ENCODE measurements at regions not wholly inside any gene's neighbourhood (a gene's known extent, or its start where the extent isn't known, plus 50 kb on each side); places are given as distances from the start of the nearest gene placed in this dataset.

GRCh38 chr5:125190232-125191087, 444.0 kb upstream of the ZNF608 start:
- DNase-seq, result no peak

- DNase-seq, result no peak
These were observed 448.4 kb upstream of the ZNF608 start for GRCh38 chr5:125194883-125195282.

GRCh38 chr5:125196481-125197111, 450.2 kb upstream of the ZNF608 start:
- no peak for DNase-seq

DNA sequence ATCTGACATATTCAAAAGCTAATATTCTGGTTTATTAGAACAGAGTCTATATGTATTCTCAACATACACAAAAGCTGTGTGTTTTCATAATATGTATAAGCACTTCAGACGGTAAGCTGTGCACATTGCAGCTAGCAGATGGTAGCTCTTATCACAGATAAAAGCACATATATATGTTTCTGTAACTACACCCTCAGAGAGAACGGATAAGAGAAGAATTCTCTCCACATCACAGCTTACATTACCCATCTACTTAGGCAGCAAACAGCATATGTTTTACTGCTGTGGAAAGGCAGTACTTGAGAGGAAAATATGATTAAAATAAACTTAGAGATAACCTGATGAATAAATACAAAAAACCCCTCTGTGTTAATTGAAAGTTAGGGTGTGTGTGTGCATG, 450.9 kb upstream of the ZNF608 start:
- DNase-seq, result no peak

DNA sequence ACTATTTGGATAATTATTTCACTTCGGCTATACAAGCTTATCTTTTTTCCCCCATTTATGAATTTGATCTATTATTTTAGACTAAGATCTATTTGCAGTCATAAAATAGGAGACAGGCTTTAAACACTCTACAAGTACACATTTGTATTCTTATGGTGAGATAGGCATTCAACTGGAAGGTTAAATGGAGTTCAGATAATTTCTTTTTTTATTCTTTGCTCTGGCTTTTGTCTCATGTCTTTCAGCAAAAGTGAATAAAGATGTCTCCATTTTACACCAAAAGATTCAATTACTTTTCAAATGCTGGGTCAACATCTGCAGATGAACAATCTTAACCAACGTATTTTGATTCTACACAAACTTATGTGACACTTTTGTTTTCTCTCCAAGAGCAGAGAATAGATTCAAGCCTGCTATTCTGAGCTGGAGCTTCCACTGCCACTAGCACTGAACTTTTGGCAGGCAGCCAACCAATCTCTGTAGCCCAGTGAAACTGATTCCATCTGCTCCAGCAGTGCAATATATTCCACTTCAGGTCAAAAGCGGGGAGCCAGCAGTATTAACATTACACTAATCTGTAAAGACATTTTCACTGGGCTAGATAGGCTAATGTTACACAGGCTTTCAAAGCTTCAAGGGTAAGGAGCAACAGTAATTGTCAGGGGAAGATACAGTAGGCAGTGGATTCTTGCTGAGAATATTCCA, 452.0 kb upstream of the ZNF608 start:
- no peak for DNase-seq

DNA sequence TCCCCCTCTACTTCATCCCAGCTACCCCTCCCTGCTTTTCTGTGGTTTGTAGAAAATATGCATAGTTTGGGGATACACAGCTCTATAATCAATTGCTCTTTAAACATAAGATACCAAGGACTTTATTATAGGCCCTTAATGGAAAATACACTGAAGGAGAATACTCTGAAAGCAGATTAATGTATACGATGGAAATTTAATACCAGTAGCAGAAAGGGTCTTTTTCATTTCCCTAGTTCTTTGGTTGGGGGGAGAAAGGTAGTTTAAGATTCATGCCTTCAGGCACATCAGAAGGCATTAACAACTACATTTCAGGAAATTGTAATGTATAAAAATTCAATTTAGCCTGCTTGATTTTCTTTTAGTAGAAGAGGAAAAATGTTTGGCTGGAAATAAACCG, 452.9 kb upstream of the ZNF608 start:
- no peak for DNase-seq

- no peak for DNase-seq
These were observed 453.8 kb upstream of the ZNF608 start for GRCh38 chr5:125199968-125200865.

DNA sequence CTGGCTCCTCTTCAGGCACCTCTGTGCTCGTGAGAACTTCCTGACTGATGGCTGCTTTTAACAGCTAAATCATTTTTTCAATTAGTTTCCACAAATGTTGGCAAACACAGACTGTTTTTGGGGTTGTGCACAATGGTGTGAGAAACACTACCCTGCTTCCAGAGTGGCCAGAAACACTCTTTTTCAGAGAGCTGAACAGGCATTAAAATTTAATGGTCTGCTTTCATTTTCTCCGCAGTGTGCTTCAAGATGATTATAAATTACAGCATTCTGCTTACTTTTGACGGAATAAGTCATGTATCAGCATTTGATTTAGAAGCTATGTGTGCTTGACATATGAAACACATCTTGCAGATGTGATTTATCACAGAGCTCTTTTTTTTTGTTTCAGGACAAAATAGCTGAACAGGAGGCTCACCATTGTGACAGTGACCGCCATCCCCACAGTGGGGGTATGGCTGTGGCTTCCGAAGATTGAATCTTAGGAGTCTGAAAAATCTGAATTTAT, 454.5 kb upstream of the ZNF608 start:
- DNase-seq, result no peak

DNA sequence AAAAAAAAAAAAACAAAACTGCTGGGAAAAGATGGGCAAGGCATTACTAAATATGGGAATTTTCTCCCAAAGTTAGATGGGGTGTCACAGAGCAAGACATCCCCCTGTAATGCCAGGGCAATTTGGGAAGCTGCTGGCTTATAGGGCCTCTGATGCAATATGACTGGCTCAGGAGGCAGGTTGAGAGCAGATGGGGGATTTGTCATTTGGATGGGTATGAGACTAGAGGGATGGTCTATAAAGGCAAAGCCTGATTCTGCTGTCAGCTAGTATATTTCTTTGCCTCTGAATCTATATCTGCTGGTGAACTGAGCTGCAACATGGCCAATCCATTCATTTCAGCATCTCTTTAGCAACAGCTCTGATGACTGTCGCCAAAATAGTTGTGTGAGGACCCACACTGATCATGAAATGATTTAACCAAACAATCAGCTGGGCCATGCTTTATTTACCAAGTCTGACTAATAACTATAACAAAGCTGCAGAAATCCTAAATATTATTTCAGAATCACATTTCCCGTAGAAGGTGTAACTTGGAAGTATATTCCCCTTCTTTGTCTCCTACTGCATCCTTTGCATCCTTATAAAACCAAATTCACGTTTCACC, 455.1 kb upstream of the ZNF608 start:
- DNase-seq, result no peak

GRCh38 chr5:125202353-125202752, 455.9 kb upstream of the ZNF608 start:
- no peak for DNase-seq

DNA sequence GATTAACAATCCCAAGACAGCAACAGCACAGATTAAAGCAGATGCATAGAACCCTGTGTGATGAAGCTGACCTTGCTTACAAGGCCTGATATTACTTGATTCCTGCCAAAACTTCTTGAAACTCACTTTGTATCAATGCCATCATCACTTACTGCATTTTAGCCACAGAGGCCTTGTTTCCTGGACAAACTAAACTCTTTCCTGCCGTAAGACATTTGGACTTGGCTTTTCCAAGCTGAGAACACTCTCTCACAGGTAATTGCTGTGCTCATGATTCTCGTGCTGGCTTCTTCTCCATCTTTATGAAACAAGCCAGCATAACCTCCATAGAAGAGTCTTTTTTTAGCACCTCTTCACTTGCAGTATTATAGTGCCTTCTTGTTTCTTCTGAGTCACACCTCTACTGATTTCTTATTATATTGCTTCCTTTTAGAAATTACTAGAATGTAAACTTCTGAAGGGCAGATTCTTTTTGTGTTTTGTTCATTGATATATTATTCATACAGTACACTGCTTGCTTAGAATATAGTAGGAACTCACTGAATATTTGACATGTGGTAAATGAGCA, 456.5 kb upstream of the ZNF608 start:
- DNase-seq, result no peak

GRCh38 chr5:125203912-125204311, 457.5 kb upstream of the ZNF608 start:
- DNase-seq, result no peak

DNA sequence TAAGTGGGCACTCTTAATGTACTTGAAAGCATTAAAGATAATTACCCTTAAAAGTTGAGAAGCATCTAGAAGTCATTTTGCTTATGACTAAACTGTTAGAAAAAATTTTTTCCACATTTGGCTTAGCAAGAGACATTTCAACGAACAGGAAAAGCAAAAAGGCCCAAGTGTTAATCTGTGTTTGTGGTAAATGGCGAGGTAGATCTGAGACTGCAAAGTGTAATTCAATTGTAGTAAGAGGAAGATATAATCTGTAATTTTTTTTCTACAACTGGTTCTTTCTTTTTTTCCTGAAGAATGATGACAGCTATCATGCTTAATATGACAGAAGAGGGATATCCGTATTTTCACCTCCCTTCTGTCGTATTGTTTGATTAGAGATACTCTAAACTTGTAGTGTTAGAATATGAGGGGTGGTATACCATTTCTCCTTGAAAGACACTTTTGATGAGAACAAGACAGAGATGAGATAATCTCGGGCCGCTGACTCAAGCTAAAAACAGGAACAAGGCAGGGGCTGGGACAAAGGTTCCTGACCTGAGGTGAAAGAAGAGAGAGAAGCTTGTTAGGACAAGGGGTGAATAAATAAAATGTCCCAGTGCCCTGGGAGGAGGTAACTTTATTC, 459.3 kb upstream of the ZNF608 start:
- DNase-seq, result no peak

DNA sequence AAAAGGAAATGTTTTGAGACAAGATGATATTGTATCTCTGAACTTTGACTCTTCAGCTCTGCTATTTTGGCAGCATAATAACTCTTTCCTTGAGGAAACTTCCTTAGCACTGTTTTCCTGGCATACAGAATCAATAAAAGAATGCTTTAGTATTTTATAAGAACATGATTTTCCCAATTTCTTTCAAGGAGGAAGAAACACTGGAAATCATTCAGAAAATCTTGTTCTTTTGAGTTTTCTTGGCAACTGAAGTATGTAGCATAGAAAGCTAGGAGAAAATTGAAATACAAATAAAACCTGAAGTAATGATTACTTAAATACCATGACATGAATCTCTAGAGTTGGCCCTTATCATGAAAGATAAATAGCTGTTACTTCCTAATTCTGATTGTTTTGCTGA, 461.4 kb upstream of the ZNF608 start:
- DNase-seq, result no peak

GRCh38 chr5:125209650-125210049, 463.2 kb upstream of the ZNF608 start:
- DNase-seq, result no peak

- no peak for DNase-seq
These were observed 464.0 kb upstream of the ZNF608 start for GRCh38 chr5:125210242-125210947.

DNA sequence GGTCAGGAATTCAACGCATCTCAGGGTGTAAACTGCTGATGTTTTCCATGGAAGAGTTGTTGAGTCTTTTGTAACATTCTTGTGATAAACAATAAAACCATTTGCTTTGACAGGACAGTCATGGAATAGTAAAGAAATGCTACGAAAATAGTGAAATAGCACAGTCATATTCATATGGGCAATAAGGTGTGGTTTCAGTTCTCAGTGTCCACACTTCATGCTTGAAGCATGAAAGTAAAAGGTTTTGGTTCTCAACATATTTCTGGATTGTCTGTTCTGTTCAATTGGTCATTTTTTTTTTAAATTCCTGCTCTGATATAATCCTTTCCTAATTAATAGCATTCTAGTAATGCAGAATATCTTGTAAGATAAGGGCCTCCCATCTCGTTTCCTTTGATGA, 467.6 kb upstream of the ZNF608 start:
- no peak for DNase-seq

- DNase-seq, result no peak
These were observed 469.2 kb upstream of the ZNF608 start for GRCh38 chr5:125215593-125215992.

DNA sequence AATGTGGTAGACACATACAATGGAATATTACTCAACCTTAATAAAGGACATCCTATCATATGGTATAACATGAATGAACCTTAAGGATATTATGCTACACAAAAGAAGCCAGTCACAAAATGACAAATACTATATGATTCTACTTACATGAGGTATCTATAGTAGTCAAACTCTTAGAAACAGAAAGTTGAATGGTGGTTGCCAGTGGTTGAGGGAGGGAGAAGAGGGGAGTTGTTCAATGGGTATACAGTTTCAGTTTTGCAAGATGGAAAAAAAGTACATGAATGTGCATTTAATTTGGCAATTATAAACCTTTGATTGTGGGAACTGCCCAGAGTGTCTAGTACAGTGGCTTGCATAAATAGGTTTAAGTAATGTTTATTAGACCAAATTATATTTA, 473.3 kb upstream of the ZNF608 start:
- no peak for DNase-seq

DNA sequence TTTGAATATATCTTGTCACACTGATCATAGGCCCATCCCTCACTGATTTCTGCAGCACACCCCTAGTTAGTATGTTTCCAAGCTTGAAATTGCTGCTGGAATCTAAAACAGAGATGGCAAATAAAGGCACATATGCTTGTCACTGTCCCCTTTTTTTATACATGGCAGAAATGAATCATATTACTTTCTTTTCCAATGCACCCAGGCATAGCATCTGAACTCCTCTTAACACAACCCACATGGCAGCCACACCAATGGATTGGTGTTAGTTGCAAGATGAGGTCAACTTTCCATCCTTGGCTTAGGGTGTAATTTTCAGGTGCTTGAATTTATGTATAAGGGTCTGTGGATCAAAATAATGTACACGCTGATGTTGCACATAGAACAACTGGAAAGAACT, 473.8 kb upstream of the ZNF608 start:
- DNase-seq, result no peak

Data from activated CD4-positive, CD25-positive, alpha-beta regulatory T cell (primary cell).